ENCODE measurements at regions not wholly inside any gene's neighbourhood (a gene's known extent, or its start where the extent isn't known, plus 50 kb on each side); places are given as distances from the start of the nearest gene placed in this dataset.

- TF ChIP-seq ZNF280D (CRISPR knock-in tag; IDR thresholded peaks at IDR 0.05): no peak
- TF ChIP-seq ZNF558 (CRISPR knock-in tag; IDR thresholded peaks at IDR 0.05; ENCODE audit: borderline replicate concordance): no peak
- no peak for TF ChIP-seq SYNCRIP (IDR thresholded peaks at IDR 0.05; ENCODE audit: insufficient read depth, low read depth, low read length)
- TF ChIP-seq CBX1 (IDR thresholded peaks at IDR 0.05; ENCODE audit: low read depth): no peak
- no peak for TF ChIP-seq ZNF335 (CRISPR knock-in tag; IDR thresholded peaks at IDR 0.05)
- TF ChIP-seq ATF7-NPFF (CRISPR knock-in tag; IDR thresholded peaks at IDR 0.05; ENCODE audit: low read depth): no peak
- TF ChIP-seq FOXP1 (IDR thresholded peaks at IDR 0.05): no peak
- TF ChIP-seq FOXP1 (CRISPR knock-in tag; IDR thresholded peaks at IDR 0.05): no peak
- no peak for TF ChIP-seq JARID2 (CRISPR knock-in tag; IDR thresholded peaks at IDR 0.05; ENCODE audit: insufficient replicate concordance)
- no peak for TF ChIP-seq PBX3 (CRISPR knock-in tag; IDR thresholded peaks at IDR 0.05; ENCODE audit: borderline replicate concordance)
- no peak for TF ChIP-seq SCMH1 (CRISPR knock-in tag; IDR thresholded peaks at IDR 0.05; ENCODE audit: borderline replicate concordance)
- no peak for TF ChIP-seq PRMT3 (CRISPR knock-in tag; IDR thresholded peaks at IDR 0.05; ENCODE audit: borderline replicate concordance, low read depth)
- TF ChIP-seq NFKB2 (CRISPR knock-in tag; IDR thresholded peaks at IDR 0.05; ENCODE audit: borderline replicate concordance): no peak
- TF ChIP-seq THAP9 (CRISPR knock-in tag; IDR thresholded peaks at IDR 0.05; ENCODE audit: borderline replicate concordance): no peak
- no peak for TF ChIP-seq AHDC1 (CRISPR knock-in tag; IDR thresholded peaks at IDR 0.05; ENCODE audit: borderline replicate concordance)
- TF ChIP-seq KAT7 (CRISPR knock-in tag; IDR thresholded peaks at IDR 0.05; ENCODE audit: borderline replicate concordance): no peak
- no peak for TF ChIP-seq ATF3 (CRISPR knock-in tag; IDR thresholded peaks at IDR 0.05)
Observed at GRCh38 chr11:119896387-119897045, 167.5 kb upstream of the NECTIN1 start (continued).

All from HepG2 (cell line).